ENCODE measurements at regions not wholly inside any gene's neighbourhood (a gene's known extent, or its start where the extent isn't known, plus 50 kb on each side); places are given as distances from the start of the nearest gene placed in this dataset.

- H2AFZ ChIP-seq (ENCODE audit: low read length): no peak overlapping the region
- H3K36me3 ChIP-seq (ENCODE audit: insufficient read depth, low read length): no peaks in the 10 kb centered on the region
- H3K9ac ChIP-seq (ENCODE audit: low read length): no peak overlapping the region
- H3K4me3 ChIP-seq (ENCODE audit: low read length): no peak overlapping the region
- H4K20me1 ChIP-seq (ENCODE audit: insufficient read depth, low read depth, low read length): no peaks in the 10 kb centered on the region
- no peaks in the 10 kb centered on the region for H3K79me2 ChIP-seq (ENCODE audit: low read length)
- H3K27ac ChIP-seq (ENCODE audit: low read length): no peak overlapping the region
- no peak for DNase-seq
- no peaks in the 10 kb centered on the region for H3K9me2 ChIP-seq (replicated peaks; ENCODE audit: insufficient read depth, low read length)
- no peak overlapping the region for H3K4me2 ChIP-seq (ENCODE audit: low read depth, low read length, poor library complexity, severe bottlenecking)
- peaks cover 9% of the 10 kb centered on the region for H3K4me1 ChIP-seq (ENCODE audit: low read length)
- H3K27me3 ChIP-seq (ENCODE audit: low read length): no peaks in the 10 kb centered on the region
- no peaks in the 10 kb centered on the region for H3K9me3 ChIP-seq (ENCODE audit: low read length)
These were observed 98.8 kb downstream of the DAD1 start for GRCh38 chr14:22489957-22490950.

- Histone ChIP-seq H3K27me3 (ENCODE audit: low read length) (no peaks in the 10 kb centered on the region), H3K4me2 (ENCODE audit: low read depth, low read length, poor library complexity, severe bottlenecking) (no peak overlapping the region), H3K36me3 (ENCODE audit: insufficient read depth, low read length) (no peaks in the 10 kb centered on the region), H3K27ac (ENCODE audit: low read length) (no peak overlapping the region), H3K4me1 (ENCODE audit: low read length) (peaks cover 4% of the 10 kb centered on the region; the same call in 1 of the 2 replicates), H3K9ac (ENCODE audit: low read length) (no peak overlapping the region), H4K20me1 (ENCODE audit: insufficient read depth, low read depth, low read length) (no peaks in the 10 kb centered on the region), H3K9me3 (ENCODE audit: low read length) (no peaks in the 10 kb centered on the region), H3K4me3 (ENCODE audit: low read length) (no peak overlapping the region), H2AFZ (ENCODE audit: low read length) (no peak overlapping the region), H3K9me2 (replicated peaks; ENCODE audit: insufficient read depth, low read length) (no peaks in the 10 kb centered on the region), H3K79me2 (ENCODE audit: low read length) (no peaks in the 10 kb centered on the region)
- no peak for DNase-seq
These were observed 99.8 kb downstream of the DAD1 start for GRCh38 chr14:22489244-22489545.

GRCh38 chr14:22488522-22489243 lies 100.3 kb downstream of the DAD1 start:
- no peak overlapping the region for H2AFZ ChIP-seq (ENCODE audit: low read length)
- DNase-seq: no peak
- no peak overlapping the region for H3K4me2 ChIP-seq (ENCODE audit: low read depth, low read length, poor library complexity, severe bottlenecking)
- H3K4me1 ChIP-seq (ENCODE audit: low read length): 0 out of 2 replicates have a peak, but pooled peaks cover 2% of the 10 kb centered on the region
- no peaks in the 10 kb centered on the region for H3K27me3 ChIP-seq (ENCODE audit: low read length)
- H3K4me3 ChIP-seq (ENCODE audit: low read length): no peak overlapping the region
- no peaks in the 10 kb centered on the region for H3K36me3 ChIP-seq (ENCODE audit: insufficient read depth, low read length)
- H3K27ac ChIP-seq (ENCODE audit: low read length): no peak overlapping the region
- no peaks in the 10 kb centered on the region for H3K79me2 ChIP-seq (ENCODE audit: low read length)
- no peaks in the 10 kb centered on the region for H3K9me3 ChIP-seq (ENCODE audit: low read length)
- H3K9me2 ChIP-seq (replicated peaks; ENCODE audit: insufficient read depth, low read length): no peaks in the 10 kb centered on the region
- H4K20me1 ChIP-seq (ENCODE audit: insufficient read depth, low read depth, low read length): no peaks in the 10 kb centered on the region
- no peak overlapping the region for H3K9ac ChIP-seq (ENCODE audit: low read length)

- Histone ChIP-seq H2AFZ (ENCODE audit: low read length) (no peak overlapping the region), H3K9ac (ENCODE audit: low read length) (no peak overlapping the region), H3K27ac (ENCODE audit: low read length) (no peak overlapping the region), H3K27me3 (ENCODE audit: low read length) (no peaks in the 10 kb centered on the region), H3K9me2 (replicated peaks; ENCODE audit: insufficient read depth, low read length) (no peaks in the 10 kb centered on the region), H4K20me1 (ENCODE audit: insufficient read depth, low read depth, low read length) (no peaks in the 10 kb centered on the region), H3K4me3 (ENCODE audit: low read length) (no peak overlapping the region), H3K4me1 (ENCODE audit: low read length) (0 out of 2 replicates have a peak, but pooled peaks cover 2% of the 10 kb centered on the region), H3K36me3 (ENCODE audit: insufficient read depth, low read length) (no peaks in the 10 kb centered on the region), H3K9me3 (ENCODE audit: low read length) (no peaks in the 10 kb centered on the region), H3K4me2 (ENCODE audit: low read depth, low read length, poor library complexity, severe bottlenecking) (no peak overlapping the region), H3K79me2 (ENCODE audit: low read length) (no peaks in the 10 kb centered on the region)
- DNase-seq: no peak
These were observed 101.1 kb downstream of the DAD1 start for GRCh38 chr14:22487941-22488340.

- no peaks in the 10 kb centered on the region for H3K79me2 ChIP-seq (ENCODE audit: low read length)
- no peaks in the 10 kb centered on the region for H3K36me3 ChIP-seq (ENCODE audit: insufficient read depth, low read length)
- H3K9me3 ChIP-seq (ENCODE audit: low read length): no peaks in the 10 kb centered on the region
- H3K27ac ChIP-seq (ENCODE audit: low read length): no peak overlapping the region
- H3K9me2 ChIP-seq (replicated peaks; ENCODE audit: insufficient read depth, low read length): no peaks in the 10 kb centered on the region
- no peak overlapping the region for H3K9ac ChIP-seq (ENCODE audit: low read length)
- H4K20me1 ChIP-seq (ENCODE audit: insufficient read depth, low read depth, low read length): no peaks in the 10 kb centered on the region
- H3K27me3 ChIP-seq (ENCODE audit: low read length): no peaks in the 10 kb centered on the region
- no peak overlapping the region for H3K4me3 ChIP-seq (ENCODE audit: low read length)
- H3K4me1 ChIP-seq (ENCODE audit: low read length): 0 out of 2 replicates have a peak, but pooled peaks cover 2% of the 10 kb centered on the region
- no peak for DNase-seq
- H3K4me2 ChIP-seq (ENCODE audit: low read depth, low read length, poor library complexity, severe bottlenecking): no peak overlapping the region
- H2AFZ ChIP-seq (ENCODE audit: low read length): no peak overlapping the region
These were observed 101.6 kb downstream of the DAD1 start for GRCh38 chr14:22487401-22487800.

GRCh38 chr14:22486675-22487074 lies 102.3 kb downstream of the DAD1 start:
- no peak overlapping the region for H3K9ac ChIP-seq (ENCODE audit: low read length)
- no peaks in the 10 kb centered on the region for H3K9me2 ChIP-seq (replicated peaks; ENCODE audit: insufficient read depth, low read length)
- no peaks in the 10 kb centered on the region for H4K20me1 ChIP-seq (ENCODE audit: insufficient read depth, low read depth, low read length)
- no peaks in the 10 kb centered on the region for H3K79me2 ChIP-seq (ENCODE audit: low read length)
- no peaks in the 10 kb centered on the region for H3K9me3 ChIP-seq (ENCODE audit: low read length)
- no peaks in the 10 kb centered on the region for H3K36me3 ChIP-seq (ENCODE audit: insufficient read depth, low read length)
- no peak overlapping the region for H2AFZ ChIP-seq (ENCODE audit: low read length)
- no peak overlapping the region for H3K27ac ChIP-seq (ENCODE audit: low read length)
- H3K4me1 ChIP-seq (ENCODE audit: low read length): peaks cover 5% of the 10 kb centered on the region
- no peaks in the 10 kb centered on the region for H3K27me3 ChIP-seq (ENCODE audit: low read length)
- H3K4me2 ChIP-seq (ENCODE audit: low read depth, low read length, poor library complexity, severe bottlenecking): no peak overlapping the region
- H3K4me3 ChIP-seq (ENCODE audit: low read length): no peak overlapping the region
- DNase-seq: no peak

- Histone ChIP-seq H3K4me3 (ENCODE audit: low read length) (no peak overlapping the region), H3K27me3 (ENCODE audit: low read length) (no peaks in the 10 kb centered on the region), H3K36me3 (ENCODE audit: insufficient read depth, low read length) (no peaks in the 10 kb centered on the region), H4K20me1 (ENCODE audit: insufficient read depth, low read depth, low read length) (no peaks in the 10 kb centered on the region), H3K4me1 (ENCODE audit: low read length) (peaks cover 14% of the 10 kb centered on the region), H3K9me3 (ENCODE audit: low read length) (no peaks in the 10 kb centered on the region), H3K4me2 (ENCODE audit: low read depth, low read length, poor library complexity, severe bottlenecking) (no peak overlapping the region), H3K27ac (ENCODE audit: low read length) (no peak overlapping the region), H2AFZ (ENCODE audit: low read length) (no peak overlapping the region), H3K9ac (ENCODE audit: low read length) (no peak overlapping the region), H3K79me2 (ENCODE audit: low read length) (no peaks in the 10 kb centered on the region), H3K9me2 (replicated peaks; ENCODE audit: insufficient read depth, low read length) (no peaks in the 10 kb centered on the region)
- DNase-seq: no peak
These were observed 103.4 kb downstream of the DAD1 start for GRCh38 chr14:22485649-22486048.

GRCh38 chr14:22485178-22485577 lies 103.8 kb downstream of the DAD1 start:
- H2AFZ ChIP-seq (ENCODE audit: low read length): no peak overlapping the region

More at GRCh38 chr14:22485178-22485577, 103.8 kb downstream of the DAD1 start:
- no peak overlapping the region for H3K4me3 ChIP-seq (ENCODE audit: low read length)
- no peak overlapping the region for H3K9ac ChIP-seq (ENCODE audit: low read length)
- H3K27me3 ChIP-seq (ENCODE audit: low read length): no peaks in the 10 kb centered on the region
- H3K4me2 ChIP-seq (ENCODE audit: low read depth, low read length, poor library complexity, severe bottlenecking): no peak overlapping the region
- H3K9me3 ChIP-seq (ENCODE audit: low read length): no peaks in the 10 kb centered on the region
- no peaks in the 10 kb centered on the region for H3K36me3 ChIP-seq (ENCODE audit: insufficient read depth, low read length)
- no peaks in the 10 kb centered on the region for H3K9me2 ChIP-seq (replicated peaks; ENCODE audit: insufficient read depth, low read length)
- H3K4me1 ChIP-seq (ENCODE audit: low read length): peaks cover 16% of the 10 kb centered on the region
- H4K20me1 ChIP-seq (ENCODE audit: insufficient read depth, low read depth, low read length): no peaks in the 10 kb centered on the region
- no peak overlapping the region for H3K27ac ChIP-seq (ENCODE audit: low read length)
- DNase-seq: no peak
- H3K79me2 ChIP-seq (ENCODE audit: low read length): no peaks in the 10 kb centered on the region

Measured in Karpas-422 (cell line).